Esophagus squamous epithelium (tissue), 5 donors: ENCODE measurements at regions not wholly inside any gene's neighbourhood (a gene's known extent, or its start where the extent isn't known, plus 50 kb on each side); places are given as distances from the start of the nearest gene placed in this dataset.

Experiments
- DNase-seq: peaks from one replicate; lab custom pipeline; 2025; lab: John Stamatoyannopoulos, UW
- H3K27ac ChIP-seq, 4 donors: fragments of 200-600 bp; sonication (generic); one replicate each; pipeline ENCODE4 v1.5.1; 2016 to 2019; ENCODE audit warnings: mild to moderate bottlenecking in 1 of 4
- H3K27me3 ChIP-seq, 4 donors: fragments of 200-600 bp; sonication (generic); 1 replicate in 3 of 4; 2 replicates in 1 of 4; pipeline versions ENCODE4 v1.5.1 to v1.6.0; 2017 to 2021; ENCODE audit warnings: antibody characterized with exemption in 1 of 4
- H3K36me3 ChIP-seq, 3 donors: fragments of 200-600 bp; sonication (generic); one replicate each; pipeline ENCODE4 v1.5.1; 2016 to 2019
- H3K4me1 ChIP-seq, 3 donors: fragments of 200-600 bp; sonication (generic); one replicate each; pipeline ENCODE4 v1.5.1; 2017 to 2019
- H3K4me3 ChIP-seq, 4 donors: fragments of 200-600 bp; sonication (generic); 1 replicate in 3 of 4; 2 replicates in 1 of 4; pipeline ENCODE4 v1.5.1; 2016 to 2019; ENCODE audit warnings: mild to moderate bottlenecking in 2 of 4, moderate library complexity in 1 of 4
- H3K9me3 ChIP-seq, 3 donors: fragments of 200-600 bp; sonication (generic); one replicate each; pipeline ENCODE4 v1.5.1; 2016 to 2019
- CTCF ChIP-seq, 6 experiments: fragments of 450-650 bp in 4 of 6; fragments of 200-600 bp in 2 of 6; sonication (generic) in 2 of 6; IDR thresholded peaks; one replicate each; pipeline ENCODE4 v1.5.1; 2016 to 2019; ENCODE audit warnings: antibody characterized with exemption in 6 of 6, mild to moderate bottlenecking in 4 of 6, moderate library complexity in 4 of 6
- POLR2A ChIP-seq, 4 donors: fragments of 450-650 bp; IDR thresholded peaks; one replicate each; pipeline ENCODE4 v1.6.1; 2017; ENCODE audit warnings: antibody characterized with exemption in 4 of 4, mild to moderate bottlenecking in 4 of 4, moderate library complexity in 3 of 4
- WGBS, 2 donors: methylation state at CpG; one replicate each; pipeline ENCODE4 v1.1.5; 2018; 5-methylcytosine and 5-hydroxymethylcytosine counted together
- intact Hi-C: fragments of 100-400 bp; cut with DNase I; formaldehyde crosslinking; loops from one replicate; pipeline ENCODE4 v1.15.0; 2022
- donor health status: DM: yes; HTN: yes; CAD: no.

- no peaks in the 10 kb centered on the region for H3K9me3 ChIP-seq
- TF ChIP-seq POLR2A (IDR thresholded peaks at IDR 0.05): no peak
- no peak for DNase-seq
- H3K4me3 ChIP-seq: no peak overlapping the region
- 57 to 61% methylated on average over 7 to 8 of the region's 8 CpGs for WGBS, 2 donors
- H3K27me3 ChIP-seq: no peaks in the 10 kb centered on the region
- H3K4me1 ChIP-seq: peaks cover 29 to 59% (median 37%) of the 10 kb centered on the region in 3 donors
- intact Hi-C loops: no loop called here
- peak overlapping the region; percentile 64 to 92 (median 80) for H3K27ac ChIP-seq
- peaks cover 15 to 81% (median 19%) of the 10 kb centered on the region in 3 donors for H3K36me3 ChIP-seq
These were observed 86.0 kb downstream of the RFLNA start for GRCh38 chr12:124380796-124381455.

DNA sequence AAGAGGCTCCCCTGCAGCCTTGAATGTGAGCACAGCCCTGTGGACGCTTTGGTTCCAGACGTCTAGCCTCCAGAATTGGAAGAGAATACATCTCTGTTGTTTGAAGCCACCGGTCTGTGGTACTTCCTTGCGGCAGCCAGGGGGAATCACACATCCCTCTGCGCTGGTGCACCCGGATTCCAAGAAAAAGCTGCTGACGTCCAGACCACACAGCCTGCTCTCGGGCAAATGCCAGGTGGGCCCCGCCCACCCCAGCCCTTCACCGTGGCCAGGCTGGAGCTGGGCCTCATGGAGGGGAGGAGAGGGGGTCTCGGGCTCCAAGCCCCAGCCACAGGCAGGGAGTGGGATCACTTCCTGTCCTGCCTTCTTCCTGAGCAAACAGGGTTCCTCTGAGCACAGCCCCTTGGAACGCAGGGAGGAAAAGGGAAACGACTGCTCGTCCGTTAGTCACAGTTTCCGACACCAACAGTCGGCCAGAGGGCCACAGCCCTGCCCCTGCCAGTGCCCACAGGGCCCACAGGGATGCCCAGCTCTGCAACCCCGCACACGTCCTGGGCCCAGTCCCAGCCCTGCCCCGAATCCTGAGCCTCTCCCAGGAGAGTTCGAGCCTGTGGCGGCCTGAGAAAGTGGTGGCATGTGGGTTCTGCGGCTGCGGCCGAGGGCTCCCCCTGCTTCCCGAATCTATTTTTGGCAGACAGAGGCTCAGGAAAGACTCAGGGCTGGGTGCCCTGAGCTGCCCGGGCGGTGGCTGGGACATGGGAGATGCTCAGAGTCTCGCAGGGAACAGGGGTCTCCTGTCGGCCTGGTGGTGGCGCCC lies 85.3 kb downstream of the RFLNA start:
- no peaks in the 10 kb centered on the region for H3K9me3 ChIP-seq
- WGBS, 2 donors: 39 to 51% methylated on average over 2 to 5 of the region's 31 CpGs
- H3K4me3 ChIP-seq: peak overlapping the region in 1 of 4 donors; percentile 16
- peaks cover 29 to 53% (median 37%) of the 10 kb centered on the region in 3 donors for H3K4me1 ChIP-seq
- peak overlapping the region; percentile 64 to 92 (median 80) for H3K27ac ChIP-seq
- peaks cover 13 to 81% (median 19%) of the 10 kb centered on the region in 3 donors for H3K36me3 ChIP-seq
- no peak for DNase-seq
- TF ChIP-seq POLR2A (IDR thresholded peaks at IDR 0.05) (no peak), CTCF (IDR thresholded peaks at IDR 0.05) (peak in 5 of 6 experiments; percentile 25 to 51 (median 39))
- H3K27me3 ChIP-seq: no peaks in the 10 kb centered on the region
- intact Hi-C loops: no loop called here

- TF ChIP-seq POLR2A (IDR thresholded peaks at IDR 0.05) (no peak), CTCF (IDR thresholded peaks at IDR 0.05) (no peak)
- peaks cover 13 to 81% (median 22%) of the 10 kb centered on the region in 3 donors for H3K36me3 ChIP-seq
- H3K9me3 ChIP-seq: no peaks in the 10 kb centered on the region
- H3K27ac ChIP-seq: peak overlapping the region; percentile 64 to 92 (median 80)
- 70 to 79% methylated on average over 8 to 12 of the region's 17 CpGs for WGBS, 2 donors
- H3K4me3 ChIP-seq: peak overlapping the region in 1 of 4 donors; percentile 16
- DNase-seq: no peak
- H3K27me3 ChIP-seq: no peaks in the 10 kb centered on the region
- intact Hi-C loops: no loop called here
- peaks cover 29 to 53% (median 37%) of the 10 kb centered on the region in 3 donors for H3K4me1 ChIP-seq
These were observed 84.6 kb downstream of the RFLNA start for GRCh38 chr12:124379379-124379937.

DNA sequence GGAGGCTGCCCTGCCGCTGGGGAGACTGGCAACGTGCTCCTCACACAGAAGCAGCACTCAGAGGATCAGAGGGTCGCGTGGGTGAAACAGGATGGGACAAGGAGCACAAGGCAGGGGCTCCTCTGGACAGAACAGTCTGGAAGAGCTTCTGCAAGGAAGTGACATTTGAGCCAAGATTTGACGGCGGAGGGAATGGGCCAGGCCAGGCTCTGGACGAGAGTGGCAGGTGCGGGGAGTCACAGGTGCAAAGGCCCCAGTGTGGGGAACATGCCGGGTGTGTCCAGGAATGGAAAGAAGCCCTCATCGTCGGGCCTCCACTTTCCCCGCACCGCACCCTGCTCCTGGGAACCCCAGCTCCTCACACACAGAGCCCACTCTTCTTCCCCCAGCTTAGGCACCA lies 84.0 kb downstream of the RFLNA start:
- TF ChIP-seq POLR2A (IDR thresholded peaks at IDR 0.05) (no peak), CTCF (IDR thresholded peaks at IDR 0.05) (no peak)
- peaks cover 13 to 81% (median 24%) of the 10 kb centered on the region in 3 donors for H3K36me3 ChIP-seq

GRCh38 chr12:124377981-124378509 lies 83.2 kb downstream of the RFLNA start:
- no peaks in the 10 kb centered on the region for H3K27me3 ChIP-seq
- intact Hi-C loops: no loop called here
- peaks cover 13 to 81% (median 20%) of the 10 kb centered on the region in 3 donors for H3K36me3 ChIP-seq
- H3K4me1 ChIP-seq: peaks cover 29 to 51% (median 37%) of the 10 kb centered on the region in 3 donors
- no peaks in the 10 kb centered on the region for H3K9me3 ChIP-seq
- DNase-seq: no peak
- TF ChIP-seq POLR2A (IDR thresholded peaks at IDR 0.05) (no peak), CTCF (IDR thresholded peaks at IDR 0.05) (no peak)
- no peak overlapping the region for H3K4me3 ChIP-seq
- WGBS, 2 donors: 93 to 96% methylated on average over 17 to 21 of the region's 26 CpGs
- peak overlapping the region in 1 of 4 donors; percentile 25 for H3K27ac ChIP-seq

More for the DNA sequence above, 84.0 kb downstream of the RFLNA start:
- intact Hi-C loops: no loop called here
- Histone ChIP-seq H3K27ac (peak overlapping the region in 3 of 4 donors; percentile 71 to 92 (median 88)), H3K27me3 (no peaks in the 10 kb centered on the region), H3K9me3 (no peaks in the 10 kb centered on the region), H3K4me1 (peaks cover 29 to 53% (median 37%) of the 10 kb centered on the region in 3 donors), H3K4me3 (no peak overlapping the region)
- WGBS, 2 donors: 75 to 91% methylated on average over 9 of the region's 13 CpGs
- DNase-seq: no peak
